Effector memory CD4-positive, alpha-beta T cell (primary cell): ENCODE measurements at regions not wholly inside any gene's neighbourhood (a gene's known extent, or its start where the extent isn't known, plus 50 kb on each side); places are given as distances from the start of the nearest gene placed in this dataset.

ENCODE experiments used
- DNase-seq, 3 donors: peaks; one replicate each; pipeline ENCODE4 v3.0.0-alpha.2; 2020
- H3K27ac ChIP-seq: 2 replicates; pipeline ENCODE4 v1.7.0; 2013; ENCODE audit warnings: mild to moderate bottlenecking, low read length, moderate library complexity; ENCODE audit not compliant: insufficient read depth, poor library complexity, severe bottlenecking
- H3K27me3 ChIP-seq: replicated peaks from 2 replicates; pipeline ENCODE4 v1.7.0; 2013; ENCODE audit warnings: mild to moderate bottlenecking, low read length; ENCODE audit not compliant: insufficient read depth, control insufficient read depth, poor library complexity, severe bottlenecking
- H3K36me3 ChIP-seq: 2 replicates; pipeline ENCODE4 v1.7.0; 2013; ENCODE audit warnings: mild to moderate bottlenecking, low read length, moderate library complexity; ENCODE audit not compliant: control insufficient read depth, insufficient read depth
- H3K4me1 ChIP-seq: 2 replicates; pipeline ENCODE4 v1.7.0; 2013; ENCODE audit warnings: low read length, mild to moderate bottlenecking; ENCODE audit not compliant: control insufficient read depth, insufficient read depth, poor library complexity, severe bottlenecking
- H3K4me3 ChIP-seq: 2 replicates; pipeline ENCODE4 v1.7.0; 2013; ENCODE audit warnings: low read length, low read depth, mild to moderate bottlenecking; ENCODE audit not compliant: insufficient read depth, poor library complexity, severe bottlenecking
- H3K9me3 ChIP-seq: 2 replicates; pipeline ENCODE4 v1.7.0; 2013; ENCODE audit warnings: mild to moderate bottlenecking, low read length, moderate library complexity; ENCODE audit not compliant: control insufficient read depth

DNA sequence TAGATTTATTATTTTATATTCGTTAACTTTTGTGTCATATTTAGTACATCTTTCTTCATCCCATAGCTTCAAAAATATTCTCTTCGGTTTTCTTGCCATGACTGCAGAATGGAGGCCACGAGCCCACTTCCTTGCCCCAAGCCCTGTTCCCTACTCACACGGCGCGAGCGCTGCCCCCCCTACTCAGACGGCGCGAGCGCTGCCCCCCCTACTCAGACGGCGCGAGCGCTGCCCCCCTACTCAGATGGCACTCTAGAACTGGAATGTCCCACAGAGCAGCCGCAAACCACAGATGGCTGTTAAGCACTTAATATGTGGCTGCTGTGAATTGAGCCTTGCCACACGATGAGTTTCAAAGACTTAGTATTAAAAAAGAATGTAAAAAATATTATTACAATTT, 102.2 kb upstream of the PEG3 start:
- H3K36me3 ChIP-seq, result no peaks in the 10 kb centered on the region
- no peak overlapping the region for H3K27ac ChIP-seq
- H3K9me3 ChIP-seq, result no peaks in the 10 kb centered on the region
- H3K4me3 ChIP-seq, result no peak overlapping the region
- peak in 1 of 3 donors; percentile 13 for DNase-seq
- no peaks in the 10 kb centered on the region for H3K4me1 ChIP-seq
- H3K27me3 ChIP-seq, result no peaks in the 10 kb centered on the region

DNA sequence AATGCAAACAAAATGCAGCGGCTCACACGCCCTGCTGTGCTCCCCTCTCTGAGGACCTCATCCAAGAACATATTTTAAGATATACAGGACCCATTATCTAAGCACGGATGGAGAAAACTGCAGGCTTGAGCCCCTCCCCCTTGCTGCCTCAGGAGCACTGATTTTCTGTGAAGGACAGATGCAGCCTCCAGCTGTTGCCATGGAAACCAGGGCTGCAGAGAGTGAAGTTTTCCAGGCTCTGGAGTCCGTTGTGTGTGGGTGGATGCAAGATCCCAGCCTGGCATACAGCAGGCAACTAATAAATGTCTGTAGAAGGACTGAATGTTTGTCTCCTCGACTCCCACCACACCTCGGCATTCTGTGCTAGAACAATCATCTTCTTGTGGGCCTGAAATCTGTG, 105.6 kb upstream of the PEG3 start:
- Histone ChIP-seq H3K4me1 (no peaks in the 10 kb centered on the region), H3K27ac (no peak overlapping the region), H3K27me3 (no peaks in the 10 kb centered on the region), H3K36me3 (no peaks in the 10 kb centered on the region), H3K9me3 (no peaks in the 10 kb centered on the region), H3K4me3 (no peak overlapping the region)
- DNase-seq, result no peak

DNA sequence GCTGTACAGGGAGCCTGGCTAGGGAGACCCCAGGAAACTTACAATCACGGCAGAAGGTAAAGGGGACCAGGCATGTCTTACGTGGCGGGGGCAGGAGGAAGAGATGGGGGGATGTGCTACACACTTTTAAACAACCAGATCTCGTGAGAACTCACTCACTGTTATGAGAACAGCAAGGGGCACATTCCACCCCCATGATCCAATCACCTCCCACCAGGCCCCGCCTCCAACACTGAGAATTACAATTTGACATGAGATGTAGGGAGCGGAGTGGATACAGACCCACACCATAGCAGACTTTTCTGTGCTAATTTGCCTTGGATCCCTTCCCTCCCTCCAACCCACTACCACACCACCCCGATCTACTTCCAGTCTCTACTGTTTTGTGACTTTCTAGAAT, 106.7 kb upstream of the PEG3 start:
- DNase-seq, result no peak

DNA sequence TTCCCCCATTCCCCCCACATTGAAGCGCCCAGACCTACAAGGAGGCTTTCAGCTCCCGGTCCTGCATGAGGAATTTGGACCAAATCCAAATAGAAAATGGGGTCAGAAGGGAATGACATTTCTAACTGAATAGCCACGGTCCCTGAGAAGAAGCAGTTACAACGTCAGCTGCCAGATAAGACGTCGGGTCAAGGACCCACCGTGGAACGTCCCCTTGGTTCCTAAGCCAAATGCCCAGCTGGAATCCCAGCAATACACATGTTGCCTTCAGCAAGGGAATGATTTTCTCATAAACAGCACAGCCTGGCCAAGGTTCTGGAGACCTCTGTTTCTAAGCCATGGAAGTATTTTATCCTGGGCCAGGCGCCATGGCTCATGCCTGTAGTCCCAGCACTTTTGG, 109.1 kb upstream of the PEG3 start:
- Histone ChIP-seq H3K27ac (no peak overlapping the region), H3K4me3 (no peak overlapping the region), H3K36me3 (no peaks in the 10 kb centered on the region), H3K27me3 (no peaks in the 10 kb centered on the region), H3K4me1 (no peaks in the 10 kb centered on the region), H3K9me3 (no peaks in the 10 kb centered on the region)
- DNase-seq, result no peak

More for the DNA sequence above, 106.7 kb upstream of the PEG3 start:
- H3K4me3 ChIP-seq, result no peak overlapping the region
- no peaks in the 10 kb centered on the region for H3K9me3 ChIP-seq
- H3K27me3 ChIP-seq, result no peaks in the 10 kb centered on the region
- no peaks in the 10 kb centered on the region for H3K4me1 ChIP-seq
- no peaks in the 10 kb centered on the region for H3K36me3 ChIP-seq
- no peak overlapping the region for H3K27ac ChIP-seq

DNA sequence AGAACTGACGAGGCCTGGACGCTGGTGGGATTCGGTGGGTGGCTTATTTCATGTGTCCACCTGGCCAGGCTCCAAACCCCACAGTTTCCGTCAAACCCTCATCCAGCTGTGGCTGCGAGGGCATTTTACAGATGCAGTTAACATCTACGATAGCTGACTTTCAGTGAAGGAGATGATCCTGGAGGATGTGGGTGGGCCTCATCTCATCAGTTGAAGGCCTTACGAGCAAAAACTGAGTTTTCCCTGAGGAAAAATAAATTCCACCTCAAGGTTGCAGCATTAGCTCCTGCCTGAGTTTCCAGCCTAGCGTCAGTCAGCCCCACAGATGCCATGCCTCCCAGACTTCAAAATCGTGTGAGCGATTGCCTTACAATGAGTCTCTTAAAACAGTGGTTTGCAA, 111.1 kb upstream of the PEG3 start:
- no peak for DNase-seq
- no peaks in the 10 kb centered on the region for H3K9me3 ChIP-seq
- no peaks in the 10 kb centered on the region for H3K27me3 ChIP-seq
- H3K36me3 ChIP-seq, result no peaks in the 10 kb centered on the region
- no peak overlapping the region for H3K27ac ChIP-seq
- H3K4me1 ChIP-seq, result no peaks in the 10 kb centered on the region
- H3K4me3 ChIP-seq, result no peak overlapping the region

DNA sequence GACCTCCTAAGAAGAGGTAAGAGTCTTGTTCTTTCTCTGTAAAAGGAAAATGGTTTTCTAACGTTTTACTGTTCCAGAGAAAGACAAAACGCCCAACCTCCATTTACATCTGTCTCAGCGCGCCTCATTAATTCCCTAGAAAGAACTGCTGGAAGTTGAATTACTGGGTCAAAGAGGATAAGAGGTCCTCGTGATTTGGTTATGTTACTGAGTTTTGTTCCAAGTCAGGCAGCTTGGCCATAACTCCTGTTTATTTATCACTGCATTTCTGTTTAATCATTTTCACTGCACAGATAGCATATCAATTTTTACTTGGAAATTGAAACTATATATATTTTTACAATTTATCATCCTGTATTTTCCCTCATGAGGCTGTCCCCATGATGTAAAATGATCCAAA, 112.9 kb upstream of the PEG3 start:
- Histone ChIP-seq H3K4me1 (no peaks in the 10 kb centered on the region), H3K4me3 (no peak overlapping the region), H3K27me3 (no peaks in the 10 kb centered on the region), H3K36me3 (no peaks in the 10 kb centered on the region), H3K9me3 (no peaks in the 10 kb centered on the region), H3K27ac (no peak overlapping the region)
- no peak for DNase-seq

DNA sequence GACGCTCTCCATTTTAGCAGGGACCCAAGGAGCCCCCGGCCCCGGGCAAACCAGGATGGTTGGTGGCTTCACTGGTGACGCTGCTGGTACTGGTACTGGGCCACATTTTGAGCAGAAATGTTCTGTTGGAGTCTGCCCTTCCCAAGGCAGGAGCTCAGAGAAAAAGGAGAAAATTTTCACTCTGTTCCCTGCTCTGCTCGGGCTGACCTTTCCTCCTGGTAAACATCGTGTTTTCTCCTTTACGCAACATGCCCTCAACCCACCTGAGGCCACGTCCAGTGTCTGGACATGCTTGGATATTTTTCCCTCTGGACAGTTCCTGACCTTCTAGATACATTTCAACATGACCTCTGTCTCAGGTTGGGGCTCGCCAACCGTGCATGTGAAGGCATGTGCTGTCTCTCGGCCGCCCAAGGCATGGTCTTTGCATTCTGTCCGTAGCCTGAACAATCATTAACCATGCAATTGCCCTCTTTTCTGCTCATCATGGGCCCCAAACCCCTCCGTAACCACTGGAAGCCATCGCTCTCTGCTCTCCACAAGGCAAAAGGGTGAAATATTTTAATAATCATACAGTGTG, 115.2 kb upstream of the PEG3 start:
- Histone ChIP-seq H3K27me3 (no peaks in the 10 kb centered on the region), H3K9me3 (no peaks in the 10 kb centered on the region), H3K36me3 (no peaks in the 10 kb centered on the region), H3K27ac (no peak overlapping the region), H3K4me3 (no peak overlapping the region), H3K4me1 (no peaks in the 10 kb centered on the region)
- DNase-seq, result no peak

DNA sequence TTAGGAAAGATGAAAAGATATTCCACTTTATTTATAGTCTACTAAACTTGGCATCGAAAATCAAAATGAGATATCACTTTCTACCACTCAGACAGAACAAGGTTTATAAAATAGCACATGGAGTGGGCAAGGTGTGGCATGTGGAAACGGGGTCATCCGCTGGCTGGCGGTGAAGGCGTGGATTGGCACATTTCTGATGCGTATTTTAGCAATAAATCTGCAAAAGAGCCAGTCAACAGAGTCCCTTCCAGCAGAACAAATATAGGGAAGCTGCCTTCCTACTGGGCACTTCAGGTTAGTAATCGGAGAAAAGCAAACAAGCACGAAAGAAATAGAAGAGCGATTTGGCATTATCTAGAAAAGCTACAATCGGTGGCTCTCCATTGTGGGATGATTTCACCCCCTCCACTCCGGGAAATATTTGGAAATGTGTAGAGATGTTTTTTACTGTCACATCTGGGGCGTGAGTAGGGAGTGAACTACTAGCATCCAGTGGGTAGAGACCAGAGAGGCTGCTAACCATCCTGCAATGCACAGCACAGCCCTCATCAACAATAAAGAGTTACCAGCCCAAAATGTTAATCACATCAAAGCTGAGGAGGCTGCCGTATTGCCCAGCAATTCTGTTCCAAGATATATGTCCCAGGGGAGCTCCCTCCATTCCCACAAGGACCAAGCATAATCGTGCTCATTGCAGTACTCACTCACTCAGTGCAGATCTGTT, 116.1 kb upstream of the PEG3 start:
- Histone ChIP-seq H3K36me3 (no peaks in the 10 kb centered on the region), H3K9me3 (no peaks in the 10 kb centered on the region), H3K27me3 (no peaks in the 10 kb centered on the region), H3K4me3 (no peak overlapping the region), H3K27ac (no peak overlapping the region), H3K4me1 (no peaks in the 10 kb centered on the region)
- DNase-seq, result no peak

DNA sequence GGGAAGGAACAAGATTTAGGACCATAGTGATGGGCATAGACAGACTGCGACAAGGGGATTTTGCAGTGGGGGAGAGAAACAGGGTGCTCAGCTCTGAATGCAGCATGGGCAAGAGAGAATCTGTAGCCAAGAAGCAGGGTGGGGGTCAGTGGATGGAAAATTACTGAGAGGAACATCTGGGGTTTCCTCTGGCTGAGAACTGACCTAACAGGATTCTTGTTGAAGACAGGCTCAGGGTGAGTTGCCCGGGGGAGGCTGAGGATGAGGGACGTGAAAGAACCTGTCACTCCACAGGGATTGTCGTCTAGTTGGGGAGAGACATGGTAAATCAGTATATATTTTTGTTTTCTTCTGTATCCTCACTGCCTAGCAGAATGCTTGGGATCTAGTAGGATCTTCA, 118.7 kb upstream of the PEG3 start:
- H3K27me3 ChIP-seq, result no peaks in the 10 kb centered on the region
- no peak overlapping the region for H3K4me3 ChIP-seq
- no peak for DNase-seq
- no peaks in the 10 kb centered on the region for H3K36me3 ChIP-seq
- no peak overlapping the region for H3K27ac ChIP-seq
- H3K4me1 ChIP-seq, result no peaks in the 10 kb centered on the region
- H3K9me3 ChIP-seq, result no peaks in the 10 kb centered on the region

DNA sequence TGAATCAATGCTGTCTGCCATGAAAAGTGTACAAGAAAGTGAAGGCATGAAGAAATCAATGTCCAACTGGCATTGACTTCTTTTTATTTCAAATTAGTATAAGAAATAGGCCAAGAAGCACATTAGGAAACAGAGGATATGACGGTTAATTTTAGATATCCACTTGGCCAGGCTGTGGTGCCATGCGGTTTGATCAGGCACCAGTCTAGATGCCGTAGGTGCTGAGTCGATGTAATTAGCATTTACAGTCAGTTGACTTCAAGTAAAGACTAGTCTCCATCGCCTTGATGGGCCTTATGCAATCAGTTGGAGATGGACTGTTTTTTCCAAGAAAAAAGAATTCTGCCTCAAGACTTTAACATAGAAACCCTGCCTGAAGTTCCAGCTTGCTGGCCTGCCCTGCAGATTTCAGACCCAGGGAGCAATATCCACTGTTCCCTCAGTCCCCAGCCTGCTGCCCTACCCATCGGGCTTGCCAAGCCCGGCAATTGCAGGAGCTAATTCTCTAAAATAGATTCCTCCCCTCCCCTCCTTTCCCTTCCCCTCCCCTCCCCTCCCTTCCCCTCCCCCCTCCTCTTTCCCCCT, 120.5 kb upstream of the PEG3 start:
- DNase-seq, result no peak
- no peak overlapping the region for H3K4me3 ChIP-seq
- no peaks in the 10 kb centered on the region for H3K27me3 ChIP-seq
- no peaks in the 10 kb centered on the region for H3K36me3 ChIP-seq
- H3K4me1 ChIP-seq, result no peaks in the 10 kb centered on the region
- H3K27ac ChIP-seq, result no peak overlapping the region
- no peaks in the 10 kb centered on the region for H3K9me3 ChIP-seq
